ENCODE measurements at regions not wholly inside any gene's neighbourhood (a gene's known extent, or its start where the extent isn't known, plus 50 kb on each side); places are given as distances from the start of the nearest gene placed in this dataset.

DNA sequence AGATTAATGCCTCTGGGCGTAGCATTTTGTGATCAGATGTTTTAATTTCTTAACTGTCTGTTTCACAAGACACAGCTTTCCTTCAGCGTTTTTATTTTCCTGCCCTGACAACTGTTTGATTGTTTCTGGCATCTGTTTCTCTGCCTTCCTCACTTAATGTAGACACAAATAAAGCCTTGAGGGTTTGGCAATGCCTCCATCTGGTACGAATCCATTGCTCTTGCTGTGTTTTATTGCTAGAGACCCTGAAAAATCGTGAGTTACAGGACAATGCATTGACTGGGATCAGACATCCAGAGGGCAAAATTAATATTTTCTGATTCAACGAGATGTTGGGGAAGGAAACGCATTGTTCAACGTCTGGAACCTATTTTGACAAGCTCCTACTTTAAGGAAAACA, 363.5 kb downstream of the MRPL39 start:
- no peak for TF ChIP-seq POLR2A (IDR thresholded peaks at IDR 0.05)
- TF ChIP-seq, protein P1, sequence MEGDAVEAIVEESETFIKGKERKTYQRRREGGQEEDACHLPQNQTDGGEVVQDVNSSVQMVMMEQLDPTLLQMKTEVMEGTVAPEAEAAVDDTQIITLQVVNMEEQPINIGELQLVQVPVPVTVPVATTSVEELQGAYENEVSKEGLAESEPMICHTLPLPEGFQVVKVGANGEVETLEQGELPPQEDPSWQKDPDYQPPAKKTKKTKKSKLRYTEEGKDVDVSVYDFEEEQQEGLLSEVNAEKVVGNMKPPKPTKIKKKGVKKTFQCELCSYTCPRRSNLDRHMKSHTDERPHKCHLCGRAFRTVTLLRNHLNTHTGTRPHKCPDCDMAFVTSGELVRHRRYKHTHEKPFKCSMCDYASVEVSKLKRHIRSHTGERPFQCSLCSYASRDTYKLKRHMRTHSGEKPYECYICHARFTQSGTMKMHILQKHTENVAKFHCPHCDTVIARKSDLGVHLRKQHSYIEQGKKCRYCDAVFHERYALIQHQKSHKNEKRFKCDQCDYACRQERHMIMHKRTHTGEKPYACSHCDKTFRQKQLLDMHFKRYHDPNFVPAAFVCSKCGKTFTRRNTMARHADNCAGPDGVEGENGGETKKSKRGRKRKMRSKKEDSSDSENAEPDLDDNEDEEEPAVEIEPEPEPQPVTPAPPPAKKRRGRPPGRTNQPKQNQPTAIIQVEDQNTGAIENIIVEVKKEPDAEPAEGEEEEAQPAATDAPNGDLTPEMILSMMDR (IDR thresholded peaks at IDR 0.05) = no peak
- intact Hi-C loops (cut with DNase I; ENCODE audit: low total_unique reads) = no loop called here
- WGBS, 2 donors = 19 to 26% methylated on average over 7 of the region's 7 CpGs
- no peak overlapping the region for H3K4me3 ChIP-seq (ENCODE audit: low read depth, poor library complexity, severe bottlenecking)
- DNase-seq (ENCODE audit: low spot score in 2 of 2) = no peak

DNA sequence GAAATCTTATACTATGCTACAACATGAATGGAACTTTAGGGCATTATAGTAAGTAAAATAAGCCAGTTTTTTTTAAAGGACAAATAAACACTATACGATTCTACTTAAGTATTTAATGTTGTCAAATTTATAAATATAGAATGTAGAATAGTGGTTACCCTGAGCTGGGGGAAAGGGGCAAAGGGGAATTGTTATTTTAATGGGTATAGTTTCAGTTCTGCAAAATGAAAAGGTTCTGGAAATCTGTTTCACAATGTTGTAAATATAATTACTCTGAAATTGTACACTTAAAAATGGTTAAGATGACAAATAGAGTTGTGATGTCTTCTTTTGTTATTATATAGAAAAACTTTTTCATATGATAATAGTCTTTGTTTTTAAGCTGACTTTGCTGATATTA, 366.3 kb downstream of the MRPL39 start:
- TF ChIP-seq POLR2A (IDR thresholded peaks at IDR 0.05) = no peak
- TF ChIP-seq, protein P1 (IDR thresholded peaks at IDR 0.05) = no peak
- no peak overlapping the region for H3K4me3 ChIP-seq (ENCODE audit: low read depth, poor library complexity, severe bottlenecking)
- 76 to 93% methylated on average over 1 of the region's 1 CpG for WGBS, 2 donors
- no peak for DNase-seq (ENCODE audit: low spot score in 2 of 2)
- intact Hi-C loops (cut with DNase I; ENCODE audit: low total_unique reads) = no loop called here

GRCh38 chr21:25234857-25235801, 372.2 kb downstream of the MRPL39 start:
- no peak for TF ChIP-seq POLR2A (IDR thresholded peaks at IDR 0.05)
- TF ChIP-seq, protein P1 (IDR thresholded peaks at IDR 0.05) = no peak
- H3K4me3 ChIP-seq (ENCODE audit: low read depth, poor library complexity, severe bottlenecking) = no peak overlapping the region
- no peak for DNase-seq (ENCODE audit: low spot score in 2 of 2)
- 64 to 66% methylated on average over 4 of the region's 4 CpGs for WGBS, 2 donors
- intact Hi-C loops (cut with DNase I; ENCODE audit: low total_unique reads) = no loop called here

- H3K4me3 ChIP-seq (ENCODE audit: low read depth, poor library complexity, severe bottlenecking) = no peak overlapping the region
- TF ChIP-seq POLR2A (IDR thresholded peaks at IDR 0.05) = no peak
- TF ChIP-seq, protein P1 (IDR thresholded peaks at IDR 0.05) = no peak
- no peak for DNase-seq (ENCODE audit: low spot score in 2 of 2)
- intact Hi-C loops (cut with DNase I; ENCODE audit: low total_unique reads) = no loop called here
Measured at GRCh38 chr21:25220954-25221353, 386.3 kb downstream of the MRPL39 start.

DNA sequence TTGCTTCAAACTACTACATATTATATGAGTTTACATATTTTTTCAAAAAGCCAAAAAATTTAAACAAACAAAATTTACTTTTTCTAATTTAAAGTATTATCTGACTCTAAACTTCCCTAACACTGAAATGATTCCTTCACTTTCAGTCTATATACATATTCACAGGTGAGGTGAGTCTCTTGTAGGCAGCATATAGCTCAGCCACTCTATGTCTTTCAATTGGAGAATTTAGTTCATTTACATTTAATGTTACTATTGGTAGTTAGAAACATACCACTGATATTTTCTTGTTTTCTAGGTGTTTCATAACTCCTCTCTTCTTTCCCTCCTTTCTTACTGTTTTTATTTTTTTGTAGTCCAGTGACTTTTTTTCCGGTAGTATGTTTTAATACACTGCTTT, 387.1 kb downstream of the MRPL39 start:
- no peak for DNase-seq (ENCODE audit: low spot score in 2 of 2)
- 93 to 97% methylated on average over 1 of the region's 1 CpG for WGBS, 2 donors
- TF ChIP-seq, protein P1 (IDR thresholded peaks at IDR 0.05) = no peak
- TF ChIP-seq POLR2A (IDR thresholded peaks at IDR 0.05) = no peak
- H3K4me3 ChIP-seq (ENCODE audit: low read depth, poor library complexity, severe bottlenecking) = no peak overlapping the region
- intact Hi-C loops (cut with DNase I; ENCODE audit: low total_unique reads) = no loop called here

Data from lower leg skin (tissue), 4 donors.